ENCODE measurements at regions not wholly inside any gene's neighbourhood (a gene's known extent, or its start where the extent isn't known, plus 50 kb on each side); places are given as distances from the start of the nearest gene placed in this dataset.
A peak's percentile ranks its signal among the peaks of the same experiment; 100 is the strongest.

- intact Hi-C loops (cut with DNase I): loop anchor here (10.0 kb wide), 1 partner anchor 136 kb away; the partner anchor contains the start of gene PLEKHG1
- peak in 1 of 42 donors; percentile 13 for DNase-seq
Measured at GRCh38 chr6:150730801-150731457, 131.2 kb downstream of the PLEKHG1 start.

- DNase-seq: peak in 1 of 42 donors; percentile 33
- intact Hi-C loops (cut with DNase I): loop anchor here (10.0 kb wide), 1 partner anchor 138 kb away; the partner anchor contains the start of gene PLEKHG1
Measured at GRCh38 chr6:150732765-150733539, 132.6 kb upstream of the MTHFD1L start.

GRCh38 chr6:150733726-150734125 lies 131.8 kb upstream of the MTHFD1L start:
- intact Hi-C loops (cut with DNase I): loop anchor here (10.0 kb wide), 1 partner anchor 139 kb away; the partner anchor contains the start of gene PLEKHG1
- DNase-seq: no peak

- intact Hi-C loops (cut with DNase I): loop anchor here (10.0 kb wide), 1 partner anchor 139 kb away; the partner anchor contains the start of gene PLEKHG1
- DNase-seq: peak in 24 of 42 donors; percentile 7 to 72 (median 38)
Measured at GRCh38 chr6:150734235-150734634, 131.3 kb upstream of the MTHFD1L start.

- no peak for DNase-seq
- intact Hi-C loops (cut with DNase I): loop anchor here (10.0 kb wide), 1 partner anchor 141 kb away; the partner anchor contains the start of gene PLEKHG1
Measured at GRCh38 chr6:150735341-150735851, 130.1 kb upstream of the MTHFD1L start.

GRCh38 chr6:150738092-150738629 lies 127.3 kb upstream of the MTHFD1L start:
- intact Hi-C loops (cut with DNase I): loop anchor here (10.0 kb wide), 1 partner anchor 143 kb away; the partner anchor contains the start of gene PLEKHG1
- DNase-seq: no peak

- intact Hi-C loops (cut with DNase I): loop anchor here (10.0 kb wide), 1 partner anchor 145 kb away; the partner anchor contains the start of gene PLEKHG1
Measured at GRCh38 chr6:150739711-150740349, 125.7 kb upstream of the MTHFD1L start.

GRCh38 chr6:150740453-150740852 lies 125.0 kb upstream of the MTHFD1L start:
- intact Hi-C loops (cut with DNase I): no loop called here
- peak in 1 of 42 donors; percentile 35 for DNase-seq

More at GRCh38 chr6:150739711-150740349, 125.7 kb upstream of the MTHFD1L start:
- DNase-seq: no peak

GRCh38 chr6:150741633-150742200 lies 123.8 kb upstream of the MTHFD1L start:
- intact Hi-C loops (cut with DNase I): no loop called here
- DNase-seq: peak in 4 of 42 donors; percentile 14 to 62 (median 29)

GRCh38 chr6:150744522-150745260 lies 120.8 kb upstream of the MTHFD1L start:
- intact Hi-C loops (cut with DNase I): no loop called here
- DNase-seq: no peak

- intact Hi-C loops (cut with DNase I): no loop called here
- no peak for DNase-seq
Measured at GRCh38 chr6:150745896-150746295, 119.6 kb upstream of the MTHFD1L start.

GRCh38 chr6:150747155-150747554 lies 118.3 kb upstream of the MTHFD1L start:
- DNase-seq: no peak
- intact Hi-C loops (cut with DNase I): no loop called here

GRCh38 chr6:150749091-150749670 lies 116.3 kb upstream of the MTHFD1L start:
- DNase-seq: no peak
- intact Hi-C loops (cut with DNase I): no loop called here

- DNase-seq: no peak
- intact Hi-C loops (cut with DNase I): no loop called here
Measured at GRCh38 chr6:150751296-150751695, 114.2 kb upstream of the MTHFD1L start.

- no peak for DNase-seq
- intact Hi-C loops (cut with DNase I): no loop called here
Measured at GRCh38 chr6:150752409-150752808, 113.1 kb upstream of the MTHFD1L start.

- intact Hi-C loops (cut with DNase I): no loop called here
- DNase-seq: no peak
Measured at GRCh38 chr6:150753371-150754064, 112.0 kb upstream of the MTHFD1L start.

- DNase-seq: peak in 2 of 42 donors; percentile 45 to 54
- intact Hi-C loops (cut with DNase I): no loop called here
Measured at GRCh38 chr6:150755042-150755441, 110.5 kb upstream of the MTHFD1L start.
